SK-N-SH (cell line): ENCODE measurements at regions not wholly inside any gene's neighbourhood (a gene's known extent, or its start where the extent isn't known, plus 50 kb on each side); places are given as distances from the start of the nearest gene placed in this dataset.
"Not testable (repeated sequence)": the region's sequence is repeated elsewhere in the genome, so short reads cannot be mapped to it uniquely, and the experiment has no call there.

Source experiments
- CHD2 ChIP-seq: fragments of 150-350 bp; IDR thresholded peaks from 2 replicates; pipeline ENCODE4 v1.6.1; 2018; ENCODE audit warnings: low read length; ENCODE audit not compliant: partially characterized antibody
- CTCF ChIP-seq: fragments of 200-600 bp; sonication (generic); IDR thresholded peaks from 2 replicates; pipeline ENCODE4 v1.6.1; 2017; ENCODE audit warnings: antibody characterized with exemption, mild to moderate bottlenecking, moderate library complexity
- EZH2phosphoT487 ChIP-seq: fragments of 200-600 bp; sonication (generic); IDR thresholded peaks from 2 replicates; pipeline ENCODE4 v1.6.1; 2017; ENCODE audit warnings: low read depth, mixed run types, mild to moderate bottlenecking, antibody characterized with exemption, moderate library complexity, borderline replicate concordance
- FOSL2 ChIP-seq: IDR thresholded peaks from 2 replicates; pipeline ENCODE4 v1.4.0; 2012; ENCODE audit warnings: low read depth, mild to moderate bottlenecking, moderate library complexity, borderline replicate concordance
- FOXJ3 ChIP-seq: sonication (generic); formaldehyde crosslinking; IDR thresholded peaks from 2 replicates; pipeline ENCODE4 v1.5.1; 2020; ENCODE audit warnings: mild to moderate bottlenecking, missing genetic modification reagents
- FOXM1 ChIP-seq: IDR thresholded peaks from 2 replicates; pipeline ENCODE4 v1.4.0; 2012; ENCODE audit warnings: low read depth, mild to moderate bottlenecking
- MAX ChIP-seq: IDR thresholded peaks from 2 replicates; pipeline ENCODE4 v1.4.0; 2012; ENCODE audit warnings: low read depth
- PBX3 ChIP-seq: IDR thresholded peaks from 2 replicates; pipeline ENCODE4; 2012
- POLR2AphosphoS5 ChIP-seq: IDR thresholded peaks from 2 replicates; pipeline ENCODE4 v1.6.1; 2012; ENCODE audit warnings: low read depth, low read length
- SIN3A ChIP-seq: IDR thresholded peaks from 2 replicates; pipeline ENCODE4 v1.6.1; 2012; ENCODE audit warnings: low read depth, mild to moderate bottlenecking, low read length, moderate library complexity, borderline replicate concordance
- SMC3 ChIP-seq: IDR thresholded peaks from 2 replicates; pipeline ENCODE4 v1.6.1; 2012; ENCODE audit warnings: low read depth, low read length, improper control_type of control experiment
- TAF1 ChIP-seq: IDR thresholded peaks from 2 replicates; pipeline ENCODE4 v1.6.1; 2012; ENCODE audit warnings: low read depth, mild to moderate bottlenecking, low read length, moderate library complexity, borderline replicate concordance

GRCh38 chr2:87582152-87582551 is 165.7 kb upstream of the PLGLB2 start:
- TF ChIP-seq MAX; TAF1; FOSL2; SMC3; POLR2AphosphoS5; SIN3A; CTCF; FOXM1; FOXJ3 (CRISPR knock-in tag); PBX3; CHD2; EZH2phosphoT487: not testable (repeated sequence)
